BJ (cell line): ENCODE measurements at regions not wholly inside any gene's neighbourhood (a gene's known extent, or its start where the extent isn't known, plus 50 kb on each side); places are given as distances from the start of the nearest gene placed in this dataset.

Experiments used
- CTCF ChIA-PET: fragments of 350-600 bp; formaldehyde crosslinking; extraction: SDS; loops from one replicate; lab custom pipeline; 2021; ENCODE audit warnings: antibody characterized with exemption, inconsistent platforms; lab: Yijun Ruan, JAX
- POLR2A ChIA-PET: fragments of 300-600 bp; sonication (Branson Sonifier 250); formaldehyde crosslinking; extraction: SDS; loops from one replicate; lab custom pipeline; 2021; ENCODE audit warnings: antibody characterized with exemption; lab: Charles Lee
- DNase-seq: peaks from one replicate; pipeline ENCODE4 v3.0.0-alpha.2; 2011; ENCODE audit warnings: low read depth
- H3K27me3 ChIP-seq: 2 replicates; pipeline ENCODE4 v1.6.0; 2011; ENCODE audit warnings: low read length; ENCODE audit not compliant: control insufficient read depth, insufficient read depth
- H3K36me3 ChIP-seq: 2 replicates; pipeline ENCODE4 v1.5.1; 2011; ENCODE audit warnings: low read length; ENCODE audit not compliant: control insufficient read depth, insufficient read depth
- H3K4me3 ChIP-seq: 2 replicates; pipeline ENCODE4 v1.5.1; 2011; ENCODE audit warnings: low read depth, mild to moderate bottlenecking, control low read depth, low read length
- CTCF ChIP-seq: IDR thresholded peaks from 2 replicates; pipeline ENCODE4 v1.5.1; 2011; ENCODE audit warnings: low read depth, mild to moderate bottlenecking, control low read depth, inconsistent platforms, low read length, moderate library complexity; ENCODE audit not compliant: insufficient read depth

GRCh38 chr22:27407369-27407985 lies 394.1 kb downstream of the MN1 start:
- ChIA-PET POLR2A (no interaction called here), CTCF (interaction anchor here (4.3 kb wide), 1 partner anchor 398 kb away, joined by 34 read pairs; no protein-coding TSS in a partner anchor)
- no peak overlapping the region for H3K4me3 ChIP-seq
- no peak for DNase-seq
- no peak for TF ChIP-seq CTCF
- H3K27me3 ChIP-seq: no peaks in the 10 kb centered on the region
- H3K36me3 ChIP-seq: no peaks in the 10 kb centered on the region

GRCh38 chr22:27408068-27408467 lies 393.5 kb downstream of the MN1 start:
- no peaks in the 10 kb centered on the region for H3K27me3 ChIP-seq
- H3K36me3 ChIP-seq: no peaks in the 10 kb centered on the region
- no peak for DNase-seq
- ChIA-PET POLR2A (no interaction called here), CTCF (no interaction called here)
- TF ChIP-seq CTCF: no peak
- no peak overlapping the region for H3K4me3 ChIP-seq

DNA sequence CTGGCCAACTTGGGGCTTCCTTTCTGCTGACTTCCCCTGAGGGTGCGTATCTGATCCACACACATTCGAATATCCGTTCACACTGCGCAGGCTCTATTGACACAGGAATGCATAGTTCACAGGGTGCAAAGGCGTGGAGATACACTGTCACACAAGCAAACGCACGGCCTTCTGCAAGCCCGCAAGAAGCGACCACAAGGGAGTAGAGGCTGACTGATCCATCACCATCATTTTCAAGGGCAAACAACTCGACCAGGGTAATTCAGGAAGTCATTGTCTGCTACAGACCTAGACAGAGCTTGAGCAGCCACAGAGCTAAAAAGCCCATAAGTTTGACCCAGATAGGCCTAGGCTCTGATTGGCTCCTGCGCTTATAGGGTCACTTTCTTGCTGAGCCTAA lies 392.3 kb downstream of the MN1 start:
- CTCF ChIA-PET: no interaction called here
- Histone ChIP-seq H3K27me3 (peaks cover 2% of the 10 kb centered on the region; the same call in 1 of the 2 replicates), H3K36me3 (no peaks in the 10 kb centered on the region), H3K4me3 (no peak overlapping the region)
- TF ChIP-seq CTCF: no peak
- DNase-seq: no peak
- POLR2A ChIA-PET: no interaction called here

GRCh38 chr22:27412866-27413445 lies 388.6 kb downstream of the MN1 start:
- DNase-seq: no peak
- ChIA-PET CTCF (no interaction called here), POLR2A (no interaction called here)
- H3K4me3 ChIP-seq: no peak overlapping the region
- TF ChIP-seq CTCF: no peak
- no peaks in the 10 kb centered on the region for H3K36me3 ChIP-seq
- peaks cover 6% of the 10 kb centered on the region for H3K27me3 ChIP-seq

DNA sequence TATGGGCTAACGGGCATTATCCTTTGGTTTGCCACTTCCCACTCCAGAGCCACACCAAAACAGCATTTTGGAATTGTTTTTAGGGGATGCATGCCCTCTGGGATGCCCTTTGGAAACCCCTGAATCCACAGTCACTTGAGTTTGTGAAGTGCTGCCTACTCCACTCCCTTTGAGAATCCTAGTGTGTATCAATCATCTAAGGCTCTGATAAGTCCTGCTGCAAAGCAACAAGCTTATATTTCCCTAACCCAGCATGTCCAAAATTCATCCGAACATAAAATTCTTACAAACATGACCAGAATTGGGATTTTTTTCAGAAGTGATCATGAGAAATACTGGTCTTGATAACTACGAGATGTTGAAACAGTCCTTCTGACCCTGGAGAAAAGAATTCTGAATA lies 387.9 kb downstream of the MN1 start:
- ChIA-PET CTCF (no interaction called here), POLR2A (no interaction called here)
- peaks cover 6% of the 10 kb centered on the region for H3K27me3 ChIP-seq
- TF ChIP-seq CTCF: no peak
- H3K36me3 ChIP-seq: no peaks in the 10 kb centered on the region
- DNase-seq: no peak
- H3K4me3 ChIP-seq: no peak overlapping the region
